ENCODE measurements at regions not wholly inside any gene's neighbourhood (a gene's known extent, or its start where the extent isn't known, plus 50 kb on each side); places are given as distances from the start of the nearest gene placed in this dataset.

- H3K27me3 ChIP-seq (replicated peaks; ENCODE audit: insufficient read depth): no peaks in the 10 kb centered on the region
- H3K4me1 ChIP-seq (replicated peaks): no peaks in the 10 kb centered on the region
- no peak for TF ChIP-seq POLR2A (IDR thresholded peaks at IDR 0.05)
- no peak for TF ChIP-seq CTCF (IDR thresholded peaks at IDR 0.05)
- no peak for TF ChIP-seq POLR2AphosphoS5 (IDR thresholded peaks at IDR 0.05)
- no peak overlapping the region for H3K27ac ChIP-seq
- DNase-seq (ENCODE audit: low spot score): no peak
- no peak overlapping the region for H3K4me3 ChIP-seq
- intact Hi-C loops (cut with DNase I): no loop called here
- no peaks in the 10 kb centered on the region for H3K36me3 ChIP-seq
- 88% methylated on average over 2 of the region's 2 CpGs for WGBS
- H3K9me3 ChIP-seq: no peaks in the 10 kb centered on the region
These were observed 90.4 kb upstream of the LDB2 start for GRCh38 chr4:16988814-16989213.

DNA sequence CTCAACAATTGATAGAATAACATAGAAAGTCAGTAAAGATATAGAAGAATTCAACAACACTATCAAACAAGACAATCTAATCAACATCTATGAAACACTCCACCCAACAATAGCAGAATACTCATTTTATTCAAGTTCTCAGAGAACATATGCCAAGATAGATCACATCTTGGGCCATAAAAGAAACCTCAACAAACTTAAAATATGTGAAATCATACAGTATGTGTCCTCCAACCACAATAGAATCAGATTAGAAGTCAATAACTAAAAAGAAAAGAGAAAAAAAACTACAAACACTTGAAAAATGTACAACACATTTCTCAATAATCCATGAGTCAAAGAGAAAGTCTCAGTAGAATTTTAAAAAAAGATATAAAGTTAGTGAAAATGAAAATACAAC lies 78.6 kb upstream of the LDB2 start:
- no peaks in the 10 kb centered on the region for H3K4me1 ChIP-seq (replicated peaks)
- no peaks in the 10 kb centered on the region for H3K9me3 ChIP-seq
- TF ChIP-seq POLR2A (IDR thresholded peaks at IDR 0.05): no peak
- TF ChIP-seq CTCF (IDR thresholded peaks at IDR 0.05): no peak
- no peak for TF ChIP-seq POLR2AphosphoS5 (IDR thresholded peaks at IDR 0.05)
- no peak overlapping the region for H3K27ac ChIP-seq
- no peaks in the 10 kb centered on the region for H3K36me3 ChIP-seq
- no peaks in the 10 kb centered on the region for H3K27me3 ChIP-seq (replicated peaks; ENCODE audit: insufficient read depth)
- no peak overlapping the region for H3K4me3 ChIP-seq
- intact Hi-C loops (cut with DNase I): no loop called here
- no peak for DNase-seq (ENCODE audit: low spot score)

GRCh38 chr4:16969696-16970135 lies 71.3 kb upstream of the LDB2 start:
- H3K27ac ChIP-seq: no peak overlapping the region
- 49% methylated on average over 8 of the region's 8 CpGs for WGBS
- H3K9me3 ChIP-seq: no peaks in the 10 kb centered on the region
- no peaks in the 10 kb centered on the region for H3K27me3 ChIP-seq (replicated peaks; ENCODE audit: insufficient read depth)
- TF ChIP-seq POLR2A (IDR thresholded peaks at IDR 0.05) (no peak), POLR2AphosphoS5 (IDR thresholded peaks at IDR 0.05) (no peak), CTCF (IDR thresholded peaks at IDR 0.05) (no peak)
- no peak for DNase-seq (ENCODE audit: low spot score)
- H3K4me3 ChIP-seq: no peak overlapping the region
- no peaks in the 10 kb centered on the region for H3K36me3 ChIP-seq
- intact Hi-C loops (cut with DNase I): loop anchor here (5.0 kb wide), 1 partner anchor 98 kb away; no protein-coding TSS in a partner anchor
- H3K4me1 ChIP-seq (replicated peaks): no peaks in the 10 kb centered on the region

DNA sequence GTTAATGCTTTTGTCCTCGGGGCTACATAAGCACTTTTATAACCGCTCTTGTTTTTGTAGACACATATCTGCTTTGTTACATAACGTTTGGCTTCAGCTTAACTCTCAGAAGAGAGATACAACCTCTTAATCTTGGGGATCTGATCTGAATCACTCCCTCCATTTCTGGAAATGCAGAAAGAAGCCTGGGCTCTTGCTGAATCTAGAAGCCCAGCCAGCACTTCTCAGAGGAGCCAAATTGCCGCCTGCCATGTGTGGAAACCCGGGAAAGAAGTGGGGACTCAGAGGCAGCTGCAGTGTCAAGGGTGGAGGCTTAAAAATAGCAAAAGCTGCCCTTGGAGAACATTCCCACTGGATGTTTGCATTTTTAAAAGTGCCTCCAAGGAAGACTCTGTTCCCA lies 69.3 kb upstream of the LDB2 start:
- Histone ChIP-seq H3K9me3 (no peaks in the 10 kb centered on the region), H3K27me3 (replicated peaks; ENCODE audit: insufficient read depth) (no peaks in the 10 kb centered on the region), H3K4me3 (no peak overlapping the region), H3K27ac (no peak overlapping the region), H3K36me3 (no peaks in the 10 kb centered on the region), H3K4me1 (replicated peaks) (no peaks in the 10 kb centered on the region)
- WGBS: 33% methylated on average over 5 of the region's 5 CpGs
- no peak for TF ChIP-seq POLR2A (IDR thresholded peaks at IDR 0.05)
- TF ChIP-seq POLR2AphosphoS5 (IDR thresholded peaks at IDR 0.05): no peak
- intact Hi-C loops (cut with DNase I): loop anchor here (5.0 kb wide), 1 partner anchor 100 kb away; no protein-coding TSS in a partner anchor
- no peak for DNase-seq (ENCODE audit: low spot score)

DNA sequence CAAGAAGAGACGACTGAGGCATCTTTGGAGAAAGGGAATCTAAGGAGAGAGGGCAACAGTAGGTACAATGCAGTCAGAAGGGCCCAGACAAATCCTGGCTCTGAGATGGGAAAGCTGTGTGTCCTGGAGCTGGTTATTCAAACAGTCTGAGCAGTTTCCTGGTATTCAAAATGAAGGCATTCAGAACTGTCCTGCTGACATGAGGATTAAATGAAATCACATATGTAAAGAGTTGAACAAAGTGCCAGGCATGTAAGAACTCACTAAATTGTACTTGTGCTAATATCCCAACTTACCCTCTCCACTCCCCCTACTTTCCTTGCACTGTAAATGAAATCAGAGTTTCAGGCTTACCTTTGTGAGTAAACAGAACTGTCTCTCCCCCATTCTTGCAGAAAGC lies 60.9 kb upstream of the LDB2 start:
- DNase-seq (ENCODE audit: low spot score): no peak
- TF ChIP-seq POLR2AphosphoS5 (IDR thresholded peaks at IDR 0.05): no peak
- TF ChIP-seq CTCF (IDR thresholded peaks at IDR 0.05): no peak
- no peak for TF ChIP-seq POLR2A (IDR thresholded peaks at IDR 0.05)
- WGBS: 79% methylated on average over 1 of the region's 1 CpG
- H3K9me3 ChIP-seq: no peaks in the 10 kb centered on the region
- H3K27me3 ChIP-seq (replicated peaks; ENCODE audit: insufficient read depth): no peaks in the 10 kb centered on the region
- intact Hi-C loops (cut with DNase I): no loop called here
- H3K27ac ChIP-seq: no peak overlapping the region
- no peaks in the 10 kb centered on the region for H3K36me3 ChIP-seq
- H3K4me1 ChIP-seq (replicated peaks): no peaks in the 10 kb centered on the region
- no peak overlapping the region for H3K4me3 ChIP-seq

Data from prostate gland (tissue), 2 donors.